GM12878 (cell line): ENCODE measurements at regions not wholly inside any gene's neighbourhood (a gene's known extent, or its start where the extent isn't known, plus 50 kb on each side); places are given as distances from the start of the nearest gene placed in this dataset.

Experiments used
- ATAC-seq: fragments of 200-7000 bp; cut with Tn5 transposase; 3 replicates; pipeline ENCODE4 v1.9.1; 2020; ENCODE audit warnings: mild to moderate bottlenecking, moderate library complexity
- BruUV-seq: library from RNA; stranded (reverse); fragments of 400-500 nt; replicated peaks from 2 replicates; lab custom pipeline; 2021; lab: Mats Ljungman, UMichigan
- CTCF ChIA-PET: fragments of 300-600 bp; sonication (Branson Sonifier 250); formaldehyde crosslinking; extraction: SDS; loops from one replicate; lab custom pipeline; 2021; ENCODE audit warnings: inconsistent platforms; lab: Yijun Ruan, JAX
- POLR2A ChIA-PET: fragments of 350-600 bp; formaldehyde crosslinking; extraction: SDS; loops from one replicate; lab custom pipeline; 2021; ENCODE audit warnings: inconsistent platforms; lab: Charles Lee
- RAD21 ChIA-PET: fragments of 300-600 bp; sonication (Branson Sonifier 250); formaldehyde crosslinking; loops from one replicate; lab custom pipeline; 2023; ENCODE audit warnings: antibody characterized with exemption; ENCODE audit not compliant: unreplicated experiment; lab: Charles Lee
- SMC1A ChIA-PET: fragments of 300-600 bp; sonication (Branson Sonifier 250); formaldehyde crosslinking; loops from one replicate; lab custom pipeline; 2023; ENCODE audit not compliant: unreplicated experiment, uncharacterized antibody; lab: Charles Lee
- DNase-seq: peaks from one replicate; pipeline ENCODE4 v3.0.0-alpha.2; 2011; ENCODE audit warnings: low read depth, low spot score
- FAIRE-seq: peaks from 3 replicates; lab custom pipeline; 2011; peaks lifted over from hg19 to GRCh38; lab: Jason Lieb, UNC
- H2AFZ ChIP-seq: 2 replicates; pipeline ENCODE4 v1.6.0; 2011; ENCODE audit warnings: low read depth, low read length, control low read depth; ENCODE audit not compliant: control insufficient read depth
- H3K27ac ChIP-seq: 2 replicates; pipeline ENCODE4 v1.5.1; 2011; ENCODE audit warnings: control low read depth; ENCODE audit not compliant: control insufficient read depth, insufficient read depth
- H3K27me3 ChIP-seq, 2 experiments: replicated peaks in 1 of 2; 2 replicates each; pipeline versions ENCODE4 v1.6.0 to v1.6.1; 2011; ENCODE audit warnings: low read length in 1 of 2; ENCODE audit not compliant: control insufficient read depth in 2 of 2, insufficient read depth in 2 of 2
- H3K36me3 ChIP-seq, 2 experiments: 2 replicates each; pipeline ENCODE4 v1.5.1; 2011; ENCODE audit warnings: low read length in 1 of 2; ENCODE audit not compliant: control insufficient read depth in 2 of 2, insufficient read depth in 2 of 2
- H3K4me1 ChIP-seq: 2 replicates; pipeline ENCODE4 v1.6.1; 2011; ENCODE audit warnings: mild to moderate bottlenecking, low read length, moderate library complexity, mixed read lengths; ENCODE audit not compliant: control insufficient read depth, insufficient read depth
- H3K4me2 ChIP-seq: 2 replicates; pipeline ENCODE4 v1.6.0; 2011; ENCODE audit warnings: control low read depth; ENCODE audit not compliant: control insufficient read depth, insufficient read depth
- H3K4me3 ChIP-seq: fragments of 200-600 bp; sonication (generic); 2 replicates; pipeline ENCODE4 v1.5.1; 2016
- H3K79me2 ChIP-seq: 2 replicates; pipeline ENCODE4 v1.6.0; 2011; ENCODE audit warnings: low read length; ENCODE audit not compliant: control insufficient read depth, insufficient read depth
- H3K9ac ChIP-seq: 2 replicates; pipeline ENCODE4 v1.8.0; 2011; ENCODE audit warnings: low read length, control low read depth, mixed read lengths; ENCODE audit not compliant: control insufficient read depth, insufficient read depth
- H3K9me3 ChIP-seq: replicated peaks from 3 replicates; pipeline ENCODE4 v1.5.1; 2011; ENCODE audit warnings: mild to moderate bottlenecking, low read length; ENCODE audit not compliant: control insufficient read depth, insufficient read depth
- H4K20me1 ChIP-seq: 2 replicates; pipeline ENCODE4 v1.6.0; 2011; ENCODE audit not compliant: control insufficient read depth, insufficient read depth
- BCL11A ChIP-seq: IDR thresholded peaks from 2 replicates; pipeline ENCODE4 v1.6.1; 2011; ENCODE audit warnings: low read depth, low read length
- CTCF ChIP-seq, 3 experiments: IDR thresholded peaks in 2 of 3; conservative IDR thresholded peaks in 1 of 3; 2 replicates each; pipeline ENCODE4 v1.5.1; 2011; ENCODE audit warnings: low read depth in 3 of 3, low read length in 3 of 3, mild to moderate bottlenecking in 3 of 3, control low read depth in 2 of 3, moderate library complexity in 2 of 3, inconsistent platforms in 1 of 3, mixed read lengths in 1 of 3; ENCODE audit not compliant: control insufficient read depth in 2 of 3, insufficient read depth in 1 of 3; ENCODE audit errors: extremely low read depth in 1 of 3
- E2F4 ChIP-seq: IDR thresholded peaks from 2 replicates; pipeline ENCODE4 v1.6.1; 2012; ENCODE audit warnings: low read depth, low read length, improper control_type of control experiment
- ETV6 ChIP-seq, 2 experiments: fragments of 450-650 bp in 1 of 2; IDR thresholded peaks in 1 of 2; conservative IDR thresholded peaks in 1 of 2; 2 replicates each; pipeline ENCODE4 v1.6.1; 2014; ENCODE audit warnings: antibody characterized with exemption in 1 of 2, borderline replicate concordance in 1 of 2, low read depth in 1 of 2, mild to moderate bottlenecking in 1 of 2, moderate library complexity in 1 of 2
- EZH2 ChIP-seq: IDR thresholded peaks from 2 replicates; pipeline ENCODE4 v1.6.1; 2012; ENCODE audit warnings: low read depth, mild to moderate bottlenecking, control low read depth, inconsistent platforms, low read length, borderline replicate concordance; ENCODE audit not compliant: control insufficient read depth
- GATAD2B ChIP-seq: fragments of 450-650 bp; conservative IDR thresholded peaks from 2 replicates; pipeline ENCODE4 v1.6.1; 2017; ENCODE audit warnings: low read depth, mild to moderate bottlenecking, moderate library complexity
- IKZF1 ChIP-seq: fragments of 450-650 bp; conservative IDR thresholded peaks from 2 replicates; pipeline ENCODE4 v1.6.1; 2017; ENCODE audit warnings: antibody characterized with exemption, mild to moderate bottlenecking
- KDM1A ChIP-seq: fragments of 200-600 bp; sonication (generic); IDR thresholded peaks from 2 replicates; pipeline ENCODE4 v1.6.1; 2016; ENCODE audit warnings: borderline replicate concordance
- NFYA ChIP-seq: IDR thresholded peaks from 2 replicates; pipeline ENCODE4 v1.6.1; 2011; ENCODE audit warnings: low read depth, mild to moderate bottlenecking, low read length, improper control_type of control experiment, borderline replicate concordance
- POLR2AphosphoS5 ChIP-seq: IDR thresholded peaks from 2 replicates; pipeline ENCODE4 v1.6.1; 2011; ENCODE audit warnings: mild to moderate bottlenecking, low read length, inconsistent platforms
- RBBP5 ChIP-seq: fragments of 200-600 bp; sonication (generic); conservative IDR thresholded peaks from 2 replicates; pipeline ENCODE4 v1.6.1; 2016
- REST ChIP-seq: IDR thresholded peaks from 2 replicates; pipeline ENCODE4 v1.6.1; 2012; ENCODE audit warnings: mild to moderate bottlenecking, low read depth, low read length
- SPI1 ChIP-seq: IDR thresholded peaks from 2 replicates; pipeline ENCODE4 v1.6.1; 2011; ENCODE audit warnings: low read depth, mild to moderate bottlenecking, low read length, moderate library complexity, borderline replicate concordance; ENCODE audit not compliant: insufficient read depth
- SREBF2 ChIP-seq: IDR thresholded peaks from 2 replicates; pipeline ENCODE4 v1.6.1; 2012; ENCODE audit warnings: mild to moderate bottlenecking, low read length
- SRF ChIP-seq, 2 experiments: IDR thresholded peaks; 2 replicates each; pipeline ENCODE4 v1.6.1; 2011; ENCODE audit warnings: low read depth in 2 of 2, low read length in 2 of 2, mild to moderate bottlenecking in 1 of 2, moderate library complexity in 1 of 2
- YY1 ChIP-seq: IDR thresholded peaks from 2 replicates; pipeline ENCODE4 v1.6.1; 2011; ENCODE audit warnings: low read depth, mild to moderate bottlenecking, low read length
- ZBED1 ChIP-seq: IDR thresholded peaks from 2 replicates; pipeline ENCODE4 v1.6.1; 2016; ENCODE audit warnings: borderline replicate concordance
- ZZZ3 ChIP-seq: IDR thresholded peaks from 2 replicates; pipeline ENCODE4 v1.6.1; 2011; ENCODE audit warnings: low read depth; ENCODE audit not compliant: control insufficient read depth, insufficient read length
- WGBS: methylation state at CpG from one replicate; pipeline ENCODE4 v1.1.6; 2016; ENCODE audit warnings: low lambda C conversion rate; ENCODE audit not compliant: insufficient replicate concordance, insufficient coverage; ENCODE audit errors: missing lambda C conversion rate; 5-methylcytosine and 5-hydroxymethylcytosine counted together
- in situ Hi-C: fragments of 300-500 bp; cut with MboI; formaldehyde crosslinking; loops from 9 replicates; pipeline ENCODE4 v1.14.3; 2018; ENCODE audit warnings: mixed read lengths
- intact Hi-C: fragments of 100-400 bp; cut with micrococcal nuclease; formaldehyde crosslinking; loops from one replicate; pipeline ENCODE4 v1.14.2; 2022; ENCODE audit not compliant: unreplicated experiment

GRCh38 chr12:97006585-97006984, 99.5 kb downstream of the NEDD1 start:
- DNase-seq = no peak
- no peak overlapping the region for H3K4me2 ChIP-seq
- no peaks in the 10 kb centered on the region; a peak in 1 of 4 replicates for H3K27me3 ChIP-seq
- H3K9me3 ChIP-seq = no peaks in the 10 kb centered on the region
- no peaks in the 10 kb centered on the region for H3K36me3 ChIP-seq
- in situ Hi-C loops = no loop called here
- POLR2A ChIA-PET = no interaction called here
- RAD21 ChIA-PET = no interaction called here
- 92% methylated on average over 2 of the region's 2 CpGs for WGBS
- H3K9ac ChIP-seq = no peak overlapping the region
- TF ChIP-seq CTCF (IDR thresholded peaks at IDR 0.05 in 2 of 3, conservative IDR thresholded peaks at IDR 0.05 in 1 of 3; ENCODE audit: control insufficient read depth in 2 of 3, extremely low read depth in 1 of 3, insufficient read depth in 1 of 3, low read depth in 3 of 3, low read length in 3 of 3) (no peak), KDM1A (no peak), NFYA (no peak), REST (no peak), ZZZ3 (no peak), POLR2AphosphoS5 (no peak), IKZF1 (no peak), SRF (IDR thresholded peaks at IDR 0.05; ENCODE audit: low read depth in 2 of 2, low read length in 2 of 2) (no peak), SPI1 (no peak), BCL11A (no peak), YY1 (no peak), EZH2 (no peak), ETV6 (conservative IDR thresholded peaks at IDR 0.05 in 1 of 2, IDR thresholded peaks at IDR 0.05 in 1 of 2; ENCODE audit: borderline replicate concordance in 1 of 2, low read depth in 1 of 2) (no peak), SREBF2 (no peak), E2F4 (no peak), ZBED1 (no peak), GATAD2B (no peak), RBBP5 (no peak)
- no peaks in the 10 kb centered on the region for H3K79me2 ChIP-seq
- SMC1A ChIA-PET = no interaction called here
- H4K20me1 ChIP-seq = no peaks in the 10 kb centered on the region
- CTCF ChIA-PET = no interaction called here
- no peak overlapping the region for H3K4me3 ChIP-seq
- intact Hi-C loops = no loop called here
- H3K27ac ChIP-seq = no peak overlapping the region
- ATAC-seq = no peak
- no peaks in the 10 kb centered on the region for H3K4me1 ChIP-seq
- H2AFZ ChIP-seq = no peak overlapping the region
- BruUV-seq = no TSS peak
- FAIRE-seq = no peak
